Activated T-cell treated with anti-CD3 and anti-CD28 coated beads, Interleukin-2, amount 50 U/mL, for 24 hours (primary cell): ENCODE measurements at regions not wholly inside any gene's neighbourhood (a gene's known extent, or its start where the extent isn't known, plus 50 kb on each side); places are given as distances from the start of the nearest gene placed in this dataset.
"Not testable (repeated sequence)": the region's sequence is repeated elsewhere in the genome, so short reads cannot be mapped to it uniquely, and the experiment has no call there.

ENCODE experiments used
- DNase-seq: peaks from one replicate; pipeline ENCODE4 v3.0.0-alpha.2; 2020
- H3K27ac Mint-ChIP-seq: 2 replicates; pipeline ENCODE4 v1.8.0; 2020; ENCODE audit warnings: mild to moderate bottlenecking, mixed read lengths
- H3K27me3 Mint-ChIP-seq: 2 replicates; pipeline ENCODE4 v1.8.0; 2020; ENCODE audit warnings: mixed read lengths
- H3K36me3 Mint-ChIP-seq: 2 replicates; pipeline ENCODE4 v1.8.0; 2020; ENCODE audit warnings: low read depth, mixed read lengths
- H3K4me1 Mint-ChIP-seq: 2 replicates; pipeline ENCODE4 v1.8.0; 2020; ENCODE audit warnings: low read depth, mixed read lengths
- H3K4me3 Mint-ChIP-seq: 2 replicates; pipeline ENCODE4 v1.8.0; 2020; ENCODE audit warnings: mild to moderate bottlenecking, moderate library complexity, mixed read lengths
- H3K9me3 Mint-ChIP-seq: 2 replicates; pipeline ENCODE4 v1.8.0; 2020; ENCODE audit warnings: mixed read lengths

- no peak overlapping the region for H3K27ac Mint-ChIP-seq
- DNase-seq: no peak
- H3K4me3 Mint-ChIP-seq: no peak overlapping the region
- H3K27me3 Mint-ChIP-seq: no peaks in the 10 kb centered on the region
- H3K36me3 Mint-ChIP-seq: no peaks in the 10 kb centered on the region
- H3K4me1 Mint-ChIP-seq: no peaks in the 10 kb centered on the region
- peaks cover 12% of the 10 kb centered on the region for H3K9me3 Mint-ChIP-seq
Observed at GRCh38 chr2:217349251-217349650, 489.4 kb upstream of the TNP1 start.

GRCh38 chr2:217347630-217348029 is 487.8 kb upstream of the TNP1 start:
- H3K27me3 Mint-ChIP-seq, H3K36me3 Mint-ChIP-seq: not testable (repeated sequence)

GRCh38 chr2:217346043-217346442 is 486.2 kb upstream of the TNP1 start:
- peaks cover 12% of the 10 kb centered on the region for H3K9me3 Mint-ChIP-seq
- H3K4me1 Mint-ChIP-seq, H3K36me3 Mint-ChIP-seq, DNase-seq, H3K4me3 Mint-ChIP-seq, H3K27me3 Mint-ChIP-seq, H3K27ac Mint-ChIP-seq: not testable (repeated sequence)

More at GRCh38 chr2:217347630-217348029, 487.8 kb upstream of the TNP1 start:
- H3K9me3 Mint-ChIP-seq: peaks cover 12% of the 10 kb centered on the region
- not testable (repeated sequence) for DNase-seq, H3K4me3 Mint-ChIP-seq, H3K4me1 Mint-ChIP-seq, H3K27ac Mint-ChIP-seq

- Mint-ChIP-seq H3K27me3 (no peaks in the 10 kb centered on the region), H3K27ac (no peak overlapping the region), H3K9me3 (no peaks in the 10 kb centered on the region), H3K4me3 (no peak overlapping the region), H3K36me3 (no peaks in the 10 kb centered on the region), H3K4me1 (no peaks in the 10 kb centered on the region)
- DNase-seq: no peak
Observed at GRCh38 chr2:217340899-217341298, 481.0 kb upstream of the TNP1 start.

- Mint-ChIP-seq H3K36me3 (no peaks in the 10 kb centered on the region), H3K27ac (no peak overlapping the region), H3K9me3 (no peaks in the 10 kb centered on the region), H3K4me1 (no peaks in the 10 kb centered on the region), H3K27me3 (no peaks in the 10 kb centered on the region), H3K4me3 (no peak overlapping the region)
- DNase-seq: no peak
Observed at GRCh38 chr2:217340176-217340575, 480.3 kb upstream of the TNP1 start.

- Mint-ChIP-seq H3K27me3 (no peaks in the 10 kb centered on the region), H3K9me3 (no peaks in the 10 kb centered on the region), H3K27ac (no peak overlapping the region), H3K4me1 (no peaks in the 10 kb centered on the region), H3K36me3 (no peaks in the 10 kb centered on the region), H3K4me3 (no peak overlapping the region)
- DNase-seq: no peak
Observed at GRCh38 chr2:217339753-217340152, 479.9 kb upstream of the TNP1 start.

GRCh38 chr2:217338306-217338916 is 478.5 kb upstream of the TNP1 start:
- no peaks in the 10 kb centered on the region for H3K4me1 Mint-ChIP-seq
- H3K9me3 Mint-ChIP-seq: no peaks in the 10 kb centered on the region
- H3K27ac Mint-ChIP-seq: no peak overlapping the region
- no peak for DNase-seq
- no peak overlapping the region for H3K4me3 Mint-ChIP-seq
- no peaks in the 10 kb centered on the region for H3K27me3 Mint-ChIP-seq
- H3K36me3 Mint-ChIP-seq: no peaks in the 10 kb centered on the region

GRCh38 chr2:217337771-217338170 is 477.9 kb upstream of the TNP1 start:
- H3K4me3 Mint-ChIP-seq: no peak overlapping the region
- no peaks in the 10 kb centered on the region for H3K27me3 Mint-ChIP-seq
- H3K9me3 Mint-ChIP-seq: no peaks in the 10 kb centered on the region
- H3K36me3 Mint-ChIP-seq: no peaks in the 10 kb centered on the region
- no peak overlapping the region for H3K27ac Mint-ChIP-seq
- no peak for DNase-seq
- H3K4me1 Mint-ChIP-seq: no peaks in the 10 kb centered on the region

GRCh38 chr2:217336694-217337093 is 476.8 kb upstream of the TNP1 start:
- Mint-ChIP-seq H3K27ac (no peak overlapping the region), H3K4me3 (no peak overlapping the region), H3K27me3 (no peaks in the 10 kb centered on the region), H3K4me1 (no peaks in the 10 kb centered on the region), H3K9me3 (no peaks in the 10 kb centered on the region), H3K36me3 (no peaks in the 10 kb centered on the region)
- DNase-seq: no peak

- Mint-ChIP-seq H3K27ac (no peak overlapping the region), H3K36me3 (no peaks in the 10 kb centered on the region), H3K4me3 (no peak overlapping the region), H3K4me1 (no peaks in the 10 kb centered on the region), H3K9me3 (no peaks in the 10 kb centered on the region), H3K27me3 (no peaks in the 10 kb centered on the region)
- DNase-seq: no peak
Observed at GRCh38 chr2:217335341-217335966, 475.6 kb upstream of the TNP1 start.

- Mint-ChIP-seq H3K4me3 (no peak overlapping the region), H3K4me1 (no peaks in the 10 kb centered on the region), H3K9me3 (no peaks in the 10 kb centered on the region), H3K27ac (no peak overlapping the region), H3K27me3 (no peaks in the 10 kb centered on the region), H3K36me3 (no peaks in the 10 kb centered on the region)
- no peak for DNase-seq
Observed at GRCh38 chr2:217334561-217334960, 474.7 kb upstream of the TNP1 start.

- Mint-ChIP-seq H3K27me3 (no peaks in the 10 kb centered on the region), H3K4me1 (no peaks in the 10 kb centered on the region), H3K9me3 (no peaks in the 10 kb centered on the region), H3K4me3 (no peak overlapping the region), H3K27ac (no peak overlapping the region), H3K36me3 (no peaks in the 10 kb centered on the region)
- no peak for DNase-seq
Observed at GRCh38 chr2:217332866-217333265, 473.0 kb upstream of the TNP1 start.

- Mint-ChIP-seq H3K4me1 (no peaks in the 10 kb centered on the region), H3K27me3 (no peaks in the 10 kb centered on the region)
Observed at GRCh38 chr2:217332417-217332791, 472.5 kb upstream of the TNP1 start.

GRCh38 chr2:217331523-217332416 is 471.9 kb upstream of the TNP1 start:
- DNase-seq: no peak
- no peak overlapping the region for H3K4me3 Mint-ChIP-seq
- H3K9me3 Mint-ChIP-seq: no peaks in the 10 kb centered on the region
- no peak overlapping the region for H3K27ac Mint-ChIP-seq
- H3K4me1 Mint-ChIP-seq: no peaks in the 10 kb centered on the region
- H3K36me3 Mint-ChIP-seq: no peaks in the 10 kb centered on the region
- no peaks in the 10 kb centered on the region for H3K27me3 Mint-ChIP-seq

More at GRCh38 chr2:217332417-217332791, 472.5 kb upstream of the TNP1 start:
- Mint-ChIP-seq H3K27ac (no peak overlapping the region), H3K36me3 (no peaks in the 10 kb centered on the region), H3K9me3 (no peaks in the 10 kb centered on the region), H3K4me3 (no peak overlapping the region)
- DNase-seq: no peak

- H3K4me3 Mint-ChIP-seq: no peak overlapping the region
- H3K27me3 Mint-ChIP-seq: no peaks in the 10 kb centered on the region
- no peak overlapping the region for H3K27ac Mint-ChIP-seq
- DNase-seq: no peak
- H3K9me3 Mint-ChIP-seq: no peaks in the 10 kb centered on the region
- no peaks in the 10 kb centered on the region for H3K4me1 Mint-ChIP-seq
- peaks cover 3% of the 10 kb centered on the region for H3K36me3 Mint-ChIP-seq
Observed at GRCh38 chr2:217330647-217331046, 470.8 kb upstream of the TNP1 start.
